Upper lobe of right lung (tissue), 1 donor: ENCODE measurements at regions not wholly inside any gene's neighbourhood (a gene's known extent, or its start where the extent isn't known, plus 50 kb on each side); places are given as distances from the start of the nearest gene placed in this dataset.

Source experiments
- ATAC-seq: fragments of 200-7000 bp; cut with Tn5 transposase; one replicate; pipeline ENCODE4 v1.9.1; 2020; ENCODE audit warnings: mild to moderate bottlenecking, moderate library complexity
- DNase-seq: peaks from one replicate; pipeline ENCODE4 v3.0.0-alpha.2; 2020
- H3K27ac ChIP-seq: fragments of 200-600 bp; one replicate; pipeline ENCODE4 v1.8.0; 2022
- H3K27me3 ChIP-seq: fragments of 200-600 bp; one replicate; pipeline ENCODE4 v1.8.0; 2022; ENCODE audit warnings: mild to moderate bottlenecking
- H3K36me3 ChIP-seq: fragments of 200-600 bp; one replicate; pipeline ENCODE4 v1.8.0; 2022
- H3K4me1 ChIP-seq: fragments of 200-600 bp; one replicate; pipeline ENCODE4 v1.8.0; 2022
- H3K4me3 ChIP-seq: fragments of 200-600 bp; one replicate; pipeline ENCODE4 v1.8.0; 2022; ENCODE audit warnings: mild to moderate bottlenecking
- H3K9me3 ChIP-seq: fragments of 200-600 bp; one replicate; pipeline ENCODE4 v1.8.0; 2022
- CTCF ChIP-seq: fragments of 200-600 bp; IDR thresholded peaks from one replicate; pipeline ENCODE4 v1.8.0; 2022; ENCODE audit warnings: antibody characterized with exemption
- intact Hi-C: fragments of 100-400 bp; cut with DNase I; formaldehyde crosslinking; loops from one replicate; pipeline ENCODE4 v1.11.0; 2022
- donor health status: DM: no; HTN: yes; CAD: no; lungs with severe emphysema.

DNA sequence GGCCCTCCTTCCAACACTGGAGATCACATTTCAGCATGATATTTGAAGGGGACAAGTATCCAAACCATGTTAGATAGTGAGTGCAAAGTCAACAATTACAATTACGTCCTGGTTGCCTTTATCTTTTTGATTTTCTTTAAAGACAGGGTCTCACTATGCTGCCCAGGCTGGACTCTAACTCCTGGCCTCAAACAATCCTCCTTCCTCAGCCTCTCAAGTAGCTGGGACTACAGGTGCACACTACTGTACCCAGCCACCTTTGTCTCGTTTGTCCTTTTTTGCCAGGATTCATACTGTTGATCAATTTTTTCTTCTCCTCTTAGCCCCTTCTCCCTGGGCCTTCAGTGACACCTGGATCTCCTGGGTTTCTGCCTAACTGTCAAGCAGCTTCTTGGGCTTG is 240.5 kb upstream of the FANCL start:
- intact Hi-C loops, result no loop called here
- Histone ChIP-seq H3K9me3 (no peaks in the 10 kb centered on the region), H3K27me3 (no peaks in the 10 kb centered on the region), H3K4me3 (no peak overlapping the region), H3K36me3 (no peaks in the 10 kb centered on the region), H3K4me1 (no peaks in the 10 kb centered on the region), H3K27ac (no peak overlapping the region)
- TF ChIP-seq CTCF, result no peak
- no peak for DNase-seq
- ATAC-seq, result no peak

DNA sequence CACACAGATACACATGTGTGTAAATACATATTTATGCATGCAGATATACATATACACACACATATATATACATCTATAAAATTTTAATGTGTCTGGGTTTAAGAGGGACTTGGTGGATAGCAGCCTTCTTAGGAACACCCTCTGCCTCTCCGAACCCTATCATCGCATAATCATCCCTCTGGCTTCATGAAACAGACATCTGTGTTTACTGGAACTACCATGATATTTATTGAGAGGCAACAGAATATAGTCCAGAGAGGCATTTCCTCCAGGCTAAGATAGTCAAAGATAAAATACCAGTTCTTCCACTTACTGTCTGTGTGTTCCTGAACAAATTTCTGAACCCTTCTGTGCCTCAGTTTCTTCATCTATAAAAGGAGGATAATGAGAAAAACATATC is 239.0 kb upstream of the FANCL start:
- H3K4me3 ChIP-seq, result no peak overlapping the region
- DNase-seq (no peak), ATAC-seq (no peak)
- no peaks in the 10 kb centered on the region for H3K27me3 ChIP-seq
- intact Hi-C loops, result no loop called here
- no peaks in the 10 kb centered on the region for H3K36me3 ChIP-seq
- TF ChIP-seq CTCF, result no peak
- H3K9me3 ChIP-seq, result no peaks in the 10 kb centered on the region
- no peak overlapping the region for H3K27ac ChIP-seq
- H3K4me1 ChIP-seq, result no peaks in the 10 kb centered on the region

- ATAC-seq (no peak), DNase-seq (no peak)
- Histone ChIP-seq H3K4me1 (no peaks in the 10 kb centered on the region), H3K27me3 (no peaks in the 10 kb centered on the region), H3K36me3 (no peaks in the 10 kb centered on the region), H3K9me3 (no peaks in the 10 kb centered on the region), H3K27ac (no peak overlapping the region), H3K4me3 (no peak overlapping the region)
- no peak for TF ChIP-seq CTCF
- intact Hi-C loops, result no loop called here
Observed at GRCh38 chr2:58479535-58480140, 238.5 kb upstream of the FANCL start.

GRCh38 chr2:58476556-58476955 is 235.4 kb upstream of the FANCL start:
- Histone ChIP-seq H3K4me3 (no peak overlapping the region), H3K36me3 (no peaks in the 10 kb centered on the region), H3K27ac (no peak overlapping the region), H3K27me3 (no peaks in the 10 kb centered on the region), H3K9me3 (no peaks in the 10 kb centered on the region), H3K4me1 (no peaks in the 10 kb centered on the region)
- ATAC-seq, result no peak
- intact Hi-C loops, result no loop called here
- no peak for TF ChIP-seq CTCF
- no peak for DNase-seq

DNA sequence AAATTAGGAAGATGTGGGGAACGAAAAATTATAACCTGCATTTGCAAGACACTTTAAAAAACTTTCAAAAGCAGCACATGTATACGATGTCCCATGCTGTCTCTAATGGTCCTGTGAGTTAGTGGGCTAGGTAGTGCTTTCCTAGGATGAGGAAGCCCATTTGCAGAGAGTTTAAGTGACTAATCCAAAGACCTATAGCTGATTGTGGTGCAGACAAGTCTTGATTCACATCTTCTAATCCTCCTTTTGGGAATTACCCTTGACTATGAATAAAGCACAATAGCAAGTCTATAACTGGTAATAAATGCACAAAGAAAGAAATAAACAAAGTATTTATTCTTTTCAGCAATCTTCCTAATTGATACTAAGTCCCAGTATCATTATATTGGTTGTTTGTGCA is 234.6 kb upstream of the FANCL start:
- ATAC-seq (no peak), DNase-seq (no peak)
- TF ChIP-seq CTCF, result no peak
- intact Hi-C loops, result no loop called here
- H3K27ac ChIP-seq, result no peak overlapping the region
- no peak overlapping the region for H3K4me3 ChIP-seq
- no peaks in the 10 kb centered on the region for H3K4me1 ChIP-seq
- no peaks in the 10 kb centered on the region for H3K36me3 ChIP-seq
- no peaks in the 10 kb centered on the region for H3K9me3 ChIP-seq
- no peaks in the 10 kb centered on the region for H3K27me3 ChIP-seq

- Histone ChIP-seq H3K27me3 (no peaks in the 10 kb centered on the region), H3K9me3 (no peaks in the 10 kb centered on the region), H3K4me1 (no peaks in the 10 kb centered on the region), H3K36me3 (no peaks in the 10 kb centered on the region), H3K4me3 (no peak overlapping the region), H3K27ac (no peak overlapping the region)
- intact Hi-C loops, result no loop called here
- no peak for TF ChIP-seq CTCF
- no peak for DNase-seq
- ATAC-seq, result no peak
Observed at GRCh38 chr2:58473165-58473564, 232.0 kb upstream of the FANCL start.
